HG03108 (cell line): ENCODE measurements at regions not wholly inside any gene's neighbourhood (a gene's known extent, or its start where the extent isn't known, plus 50 kb on each side); places are given as distances from the start of the nearest gene placed in this dataset.
"Not testable (repeated sequence)": the region's sequence is repeated elsewhere in the genome, so short reads cannot be mapped to it uniquely, and the experiment has no call there.

Experiments
- ATAC-seq: cut with Tn5 transposase; IDR thresholded peaks from one replicate; pipeline ENCODE4 v1.9.1; 2021; ENCODE audit warnings: moderate library complexity; ENCODE audit not compliant: unreplicated experiment

GRCh38 chr3:182124716-182125115 is 413.0 kb downstream of the SOX2 start:
- ATAC-seq: no peak

- no peak for ATAC-seq
These were observed 418.0 kb downstream of the SOX2 start for GRCh38 chr3:182129740-182130139.

GRCh38 chr3:182133752-182134151 is 422.0 kb downstream of the SOX2 start:
- ATAC-seq: no peak

GRCh38 chr3:182135056-182135455 is 423.3 kb downstream of the SOX2 start:
- no peak for ATAC-seq

GRCh38 chr3:182136008-182136910 is 424.5 kb downstream of the SOX2 start:
- ATAC-seq: no peak

- no peak for ATAC-seq
These were observed 426.7 kb downstream of the SOX2 start for GRCh38 chr3:182138393-182138792.

- ATAC-seq: no peak
These were observed 428.1 kb downstream of the SOX2 start for GRCh38 chr3:182139627-182140357.

GRCh38 chr3:182142928-182143327 is 431.2 kb downstream of the SOX2 start:
- ATAC-seq: no peak

- no peak for ATAC-seq
These were observed 432.2 kb downstream of the SOX2 start for GRCh38 chr3:182143903-182144302.

GRCh38 chr3:182148360-182148759 is 436.6 kb downstream of the SOX2 start:
- ATAC-seq: no peak

GRCh38 chr3:182149594-182149993 is 437.9 kb downstream of the SOX2 start:
- ATAC-seq: no peak

- not testable (repeated sequence) for ATAC-seq
These were observed 444.6 kb downstream of the SOX2 start for GRCh38 chr3:182156326-182156725.

GRCh38 chr3:182165234-182165633 is 453.5 kb downstream of the SOX2 start:
- no peak for ATAC-seq

GRCh38 chr3:182172534-182172933 is 460.8 kb downstream of the SOX2 start:
- ATAC-seq: no peak

- ATAC-seq: no peak
These were observed 466.9 kb downstream of the SOX2 start for GRCh38 chr3:182178488-182179200.

GRCh38 chr3:182179631-182180030 is 467.9 kb downstream of the SOX2 start:
- ATAC-seq: no peak

- no peak for ATAC-seq
These were observed 469.1 kb downstream of the SOX2 start for GRCh38 chr3:182180654-182181385.

- ATAC-seq: no peak
These were observed 470.8 kb downstream of the SOX2 start for GRCh38 chr3:182182531-182182968.

- ATAC-seq: no peak
These were observed 472.1 kb downstream of the SOX2 start for GRCh38 chr3:182183716-182184430.

GRCh38 chr3:182185313-182185712 is 473.6 kb downstream of the SOX2 start:
- ATAC-seq: no peak
